22Rv1 (cell line): ENCODE measurements at regions not wholly inside any gene's neighbourhood (a gene's known extent, or its start where the extent isn't known, plus 50 kb on each side); places are given as distances from the start of the nearest gene placed in this dataset.
"Not testable (repeated sequence)": the region's sequence is repeated elsewhere in the genome, so short reads cannot be mapped to it uniquely, and the experiment has no call there.

Experiments used
- ZFX ChIP-seq: fragments of 450-650 bp; IDR thresholded peaks from 2 replicates; pipeline ENCODE4 v1.6.1; 2017; ENCODE audit warnings: antibody characterized with exemption, borderline replicate concordance
- TF ChIP-seq, protein P1 (sequence below): fragments of 450-650 bp; IDR thresholded peaks from 2 replicates; pipeline ENCODE4 v1.5.1; 2017; ENCODE audit warnings: mild to moderate bottlenecking

DNA sequence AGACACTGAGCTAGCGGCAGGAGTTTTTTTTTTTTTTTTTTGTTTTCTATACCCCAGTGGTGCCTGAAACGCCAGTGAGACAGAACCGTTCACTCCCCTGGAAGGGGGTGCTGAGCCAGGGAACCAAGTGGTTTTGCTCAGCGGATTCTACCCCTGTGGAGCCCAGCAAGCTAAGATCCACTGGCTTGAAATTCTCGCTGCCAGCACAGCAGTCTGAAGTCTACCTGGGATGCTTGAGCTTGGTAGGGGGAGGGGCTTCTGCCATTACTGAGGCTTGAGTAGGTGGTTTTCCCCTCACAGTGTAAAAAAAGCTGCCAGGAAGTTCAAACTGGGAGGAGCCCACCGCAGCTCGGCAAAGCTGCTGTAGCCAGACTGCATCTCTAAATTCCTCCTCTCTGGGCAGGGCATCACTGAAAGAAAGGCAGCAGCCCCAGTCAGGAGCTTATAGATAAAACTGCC lies 173.0 kb downstream of the DMAC1 start:
- TF ChIP-seq, protein P1, sequence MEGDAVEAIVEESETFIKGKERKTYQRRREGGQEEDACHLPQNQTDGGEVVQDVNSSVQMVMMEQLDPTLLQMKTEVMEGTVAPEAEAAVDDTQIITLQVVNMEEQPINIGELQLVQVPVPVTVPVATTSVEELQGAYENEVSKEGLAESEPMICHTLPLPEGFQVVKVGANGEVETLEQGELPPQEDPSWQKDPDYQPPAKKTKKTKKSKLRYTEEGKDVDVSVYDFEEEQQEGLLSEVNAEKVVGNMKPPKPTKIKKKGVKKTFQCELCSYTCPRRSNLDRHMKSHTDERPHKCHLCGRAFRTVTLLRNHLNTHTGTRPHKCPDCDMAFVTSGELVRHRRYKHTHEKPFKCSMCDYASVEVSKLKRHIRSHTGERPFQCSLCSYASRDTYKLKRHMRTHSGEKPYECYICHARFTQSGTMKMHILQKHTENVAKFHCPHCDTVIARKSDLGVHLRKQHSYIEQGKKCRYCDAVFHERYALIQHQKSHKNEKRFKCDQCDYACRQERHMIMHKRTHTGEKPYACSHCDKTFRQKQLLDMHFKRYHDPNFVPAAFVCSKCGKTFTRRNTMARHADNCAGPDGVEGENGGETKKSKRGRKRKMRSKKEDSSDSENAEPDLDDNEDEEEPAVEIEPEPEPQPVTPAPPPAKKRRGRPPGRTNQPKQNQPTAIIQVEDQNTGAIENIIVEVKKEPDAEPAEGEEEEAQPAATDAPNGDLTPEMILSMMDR: not testable (repeated sequence)
- TF ChIP-seq ZFX: not testable (repeated sequence)
